Stimulated activated CD8-positive, alpha-beta memory T cell treated with anti-CD3 and anti-CD28 coated beads, Interleukin-4, amount 100 ng/mL, for 48 hours (primary cell): ENCODE measurements at regions not wholly inside any gene's neighbourhood (a gene's known extent, or its start where the extent isn't known, plus 50 kb on each side); places are given as distances from the start of the nearest gene placed in this dataset.

Experiments
- DNase-seq: peaks from one replicate; pipeline ENCODE4 v3.0.0-alpha.2; 2020

- DNase-seq, result no peak
These were observed 124.9 kb upstream of the HDAC9 start for GRCh38 chr7:18370633-18371032.

GRCh38 chr7:18378989-18379605 is 116.5 kb upstream of the HDAC9 start:
- no peak for DNase-seq

GRCh38 chr7:18384491-18385143 is 110.9 kb upstream of the HDAC9 start:
- no peak for DNase-seq

GRCh38 chr7:18386607-18387006 is 108.9 kb upstream of the HDAC9 start:
- DNase-seq, result no peak

GRCh38 chr7:18387191-18387735 is 108.3 kb upstream of the HDAC9 start:
- no peak for DNase-seq

GRCh38 chr7:18390535-18390907 is 105.0 kb upstream of the HDAC9 start:
- no peak for DNase-seq

GRCh38 chr7:18393465-18394118 is 102.0 kb upstream of the HDAC9 start:
- DNase-seq, result no peak

GRCh38 chr7:18395868-18396267 is 99.7 kb upstream of the HDAC9 start:
- DNase-seq, result no peak

GRCh38 chr7:18396953-18397352 is 98.6 kb upstream of the HDAC9 start:
- no peak for DNase-seq

GRCh38 chr7:18399436-18400235 is 95.9 kb upstream of the HDAC9 start:
- no peak for DNase-seq

GRCh38 chr7:18400275-18400674 is 95.3 kb upstream of the HDAC9 start:
- no peak for DNase-seq

- no peak for DNase-seq
These were observed 94.8 kb upstream of the HDAC9 start for GRCh38 chr7:18400726-18401125.

- no peak for DNase-seq
These were observed 93.8 kb upstream of the HDAC9 start for GRCh38 chr7:18401757-18402156.

GRCh38 chr7:18402488-18403183 is 92.9 kb upstream of the HDAC9 start:
- DNase-seq, result no peak

GRCh38 chr7:18405726-18406125 is 89.8 kb upstream of the HDAC9 start:
- no peak for DNase-seq

- no peak for DNase-seq
These were observed 88.2 kb upstream of the HDAC9 start for GRCh38 chr7:18407385-18407784.

GRCh38 chr7:18408461-18408860 is 87.1 kb upstream of the HDAC9 start:
- no peak for DNase-seq

- DNase-seq, result no peak
These were observed 86.7 kb upstream of the HDAC9 start for GRCh38 chr7:18408868-18409267.

GRCh38 chr7:18413447-18413846 is 82.1 kb upstream of the HDAC9 start:
- no peak for DNase-seq

GRCh38 chr7:18414885-18415284 is 80.7 kb upstream of the HDAC9 start:
- no peak for DNase-seq

- DNase-seq, result no peak
These were observed 78.6 kb upstream of the HDAC9 start for GRCh38 chr7:18416988-18417387.

GRCh38 chr7:18419456-18419855 is 76.1 kb upstream of the HDAC9 start:
- DNase-seq, result no peak

- no peak for DNase-seq
These were observed 75.4 kb upstream of the HDAC9 start for GRCh38 chr7:18420108-18420507.
